HL-60 (cell line): ENCODE measurements at regions not wholly inside any gene's neighbourhood (a gene's known extent, or its start where the extent isn't known, plus 50 kb on each side); places are given as distances from the start of the nearest gene placed in this dataset.

ENCODE experiments used
- DNase-seq, 2 experiments: peaks; one replicate each; pipeline ENCODE4 v3.0.0-alpha.2; 2010 to 2020; ENCODE audit warnings: low read depth in 1 of 2, low spot score in 1 of 2
- H3K27ac ChIP-seq: fragments of 250-450 bp; sonication (Bioruptor Pico); replicated peaks from 2 replicates; pipeline ENCODE4 v1.5.1; 2020; ENCODE audit warnings: mild to moderate bottlenecking, moderate library complexity
- H3K27me3 ChIP-seq: fragments of 250-450 bp; sonication (Bioruptor Pico); 2 replicates; pipeline ENCODE4 v1.5.1; 2021; ENCODE audit warnings: mild to moderate bottlenecking, moderate library complexity; ENCODE audit not compliant: insufficient read depth, poor library complexity, severe bottlenecking
- H3K4me3 ChIP-seq: replicated peaks from 2 replicates; pipeline ENCODE4 v1.5.1; 2011; ENCODE audit warnings: mild to moderate bottlenecking, control low read depth, low read length; ENCODE audit not compliant: insufficient read depth
- GABPA ChIP-seq: IDR thresholded peaks from 2 replicates; pipeline ENCODE4 v1.6.1; 2012; ENCODE audit warnings: low read depth
- POLR2AphosphoS5 ChIP-seq: IDR thresholded peaks from 2 replicates; pipeline ENCODE4 v1.6.1; 2012; ENCODE audit warnings: low read depth
- SPI1 ChIP-seq: IDR thresholded peaks from 2 replicates; pipeline ENCODE4 v1.6.1; 2012; ENCODE audit warnings: low read depth, mild to moderate bottlenecking, borderline replicate concordance
- TF ChIP-seq, protein P1 (sequence below): IDR thresholded peaks from one replicate; pipeline ENCODE4 v1.5.1; 2011; ENCODE audit warnings: low read length, control low read depth, inconsistent platforms; ENCODE audit not compliant: insufficient read depth
- TF ChIP-seq, protein P2 (sequence below): IDR thresholded peaks from 2 replicates; pipeline ENCODE4 v1.6.1; 2012; ENCODE audit warnings: low read depth; ENCODE audit not compliant: insufficient replicate concordance

DNA sequence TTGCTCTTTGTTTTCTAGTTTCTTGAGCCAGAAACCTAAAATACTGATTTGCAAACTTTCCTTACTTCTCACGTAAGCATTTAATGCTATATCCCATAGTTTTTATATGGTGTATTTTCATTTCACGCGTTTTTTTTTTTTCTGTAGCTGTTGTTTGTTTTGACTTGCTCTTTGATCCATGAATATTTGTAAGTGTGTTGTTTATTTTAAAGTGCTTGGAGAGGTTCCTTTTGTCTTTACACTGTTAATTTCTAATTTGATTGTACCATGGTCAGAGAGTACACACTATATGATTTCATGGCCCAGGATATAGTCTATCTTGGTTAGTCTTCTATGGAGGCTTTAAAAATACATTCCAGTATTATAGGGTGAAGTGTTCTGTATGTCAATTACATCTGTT lies 84.8 kb upstream of the RNF217 start:
- TF ChIP-seq SPI1 (no peak), GABPA (no peak), POLR2AphosphoS5 (no peak)
- TF ChIP-seq, protein P1, sequence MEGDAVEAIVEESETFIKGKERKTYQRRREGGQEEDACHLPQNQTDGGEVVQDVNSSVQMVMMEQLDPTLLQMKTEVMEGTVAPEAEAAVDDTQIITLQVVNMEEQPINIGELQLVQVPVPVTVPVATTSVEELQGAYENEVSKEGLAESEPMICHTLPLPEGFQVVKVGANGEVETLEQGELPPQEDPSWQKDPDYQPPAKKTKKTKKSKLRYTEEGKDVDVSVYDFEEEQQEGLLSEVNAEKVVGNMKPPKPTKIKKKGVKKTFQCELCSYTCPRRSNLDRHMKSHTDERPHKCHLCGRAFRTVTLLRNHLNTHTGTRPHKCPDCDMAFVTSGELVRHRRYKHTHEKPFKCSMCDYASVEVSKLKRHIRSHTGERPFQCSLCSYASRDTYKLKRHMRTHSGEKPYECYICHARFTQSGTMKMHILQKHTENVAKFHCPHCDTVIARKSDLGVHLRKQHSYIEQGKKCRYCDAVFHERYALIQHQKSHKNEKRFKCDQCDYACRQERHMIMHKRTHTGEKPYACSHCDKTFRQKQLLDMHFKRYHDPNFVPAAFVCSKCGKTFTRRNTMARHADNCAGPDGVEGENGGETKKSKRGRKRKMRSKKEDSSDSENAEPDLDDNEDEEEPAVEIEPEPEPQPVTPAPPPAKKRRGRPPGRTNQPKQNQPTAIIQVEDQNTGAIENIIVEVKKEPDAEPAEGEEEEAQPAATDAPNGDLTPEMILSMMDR: no peak
- TF ChIP-seq, protein P2, sequence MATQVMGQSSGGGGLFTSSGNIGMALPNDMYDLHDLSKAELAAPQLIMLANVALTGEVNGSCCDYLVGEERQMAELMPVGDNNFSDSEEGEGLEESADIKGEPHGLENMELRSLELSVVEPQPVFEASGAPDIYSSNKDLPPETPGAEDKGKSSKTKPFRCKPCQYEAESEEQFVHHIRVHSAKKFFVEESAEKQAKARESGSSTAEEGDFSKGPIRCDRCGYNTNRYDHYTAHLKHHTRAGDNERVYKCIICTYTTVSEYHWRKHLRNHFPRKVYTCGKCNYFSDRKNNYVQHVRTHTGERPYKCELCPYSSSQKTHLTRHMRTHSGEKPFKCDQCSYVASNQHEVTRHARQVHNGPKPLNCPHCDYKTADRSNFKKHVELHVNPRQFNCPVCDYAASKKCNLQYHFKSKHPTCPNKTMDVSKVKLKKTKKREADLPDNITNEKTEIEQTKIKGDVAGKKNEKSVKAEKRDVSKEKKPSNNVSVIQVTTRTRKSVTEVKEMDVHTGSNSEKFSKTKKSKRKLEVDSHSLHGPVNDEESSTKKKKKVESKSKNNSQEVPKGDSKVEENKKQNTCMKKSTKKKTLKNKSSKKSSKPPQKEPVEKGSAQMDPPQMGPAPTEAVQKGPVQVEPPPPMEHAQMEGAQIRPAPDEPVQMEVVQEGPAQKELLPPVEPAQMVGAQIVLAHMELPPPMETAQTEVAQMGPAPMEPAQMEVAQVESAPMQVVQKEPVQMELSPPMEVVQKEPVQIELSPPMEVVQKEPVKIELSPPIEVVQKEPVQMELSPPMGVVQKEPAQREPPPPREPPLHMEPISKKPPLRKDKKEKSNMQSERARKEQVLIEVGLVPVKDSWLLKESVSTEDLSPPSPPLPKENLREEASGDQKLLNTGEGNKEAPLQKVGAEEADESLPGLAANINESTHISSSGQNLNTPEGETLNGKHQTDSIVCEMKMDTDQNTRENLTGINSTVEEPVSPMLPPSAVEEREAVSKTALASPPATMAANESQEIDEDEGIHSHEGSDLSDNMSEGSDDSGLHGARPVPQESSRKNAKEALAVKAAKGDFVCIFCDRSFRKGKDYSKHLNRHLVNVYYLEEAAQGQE: no peak
- H3K4me3 ChIP-seq: no peak overlapping the region
- H3K27ac ChIP-seq: no peak overlapping the region
- H3K27me3 ChIP-seq: no peaks in the 10 kb centered on the region
- DNase-seq: no peak

DNA sequence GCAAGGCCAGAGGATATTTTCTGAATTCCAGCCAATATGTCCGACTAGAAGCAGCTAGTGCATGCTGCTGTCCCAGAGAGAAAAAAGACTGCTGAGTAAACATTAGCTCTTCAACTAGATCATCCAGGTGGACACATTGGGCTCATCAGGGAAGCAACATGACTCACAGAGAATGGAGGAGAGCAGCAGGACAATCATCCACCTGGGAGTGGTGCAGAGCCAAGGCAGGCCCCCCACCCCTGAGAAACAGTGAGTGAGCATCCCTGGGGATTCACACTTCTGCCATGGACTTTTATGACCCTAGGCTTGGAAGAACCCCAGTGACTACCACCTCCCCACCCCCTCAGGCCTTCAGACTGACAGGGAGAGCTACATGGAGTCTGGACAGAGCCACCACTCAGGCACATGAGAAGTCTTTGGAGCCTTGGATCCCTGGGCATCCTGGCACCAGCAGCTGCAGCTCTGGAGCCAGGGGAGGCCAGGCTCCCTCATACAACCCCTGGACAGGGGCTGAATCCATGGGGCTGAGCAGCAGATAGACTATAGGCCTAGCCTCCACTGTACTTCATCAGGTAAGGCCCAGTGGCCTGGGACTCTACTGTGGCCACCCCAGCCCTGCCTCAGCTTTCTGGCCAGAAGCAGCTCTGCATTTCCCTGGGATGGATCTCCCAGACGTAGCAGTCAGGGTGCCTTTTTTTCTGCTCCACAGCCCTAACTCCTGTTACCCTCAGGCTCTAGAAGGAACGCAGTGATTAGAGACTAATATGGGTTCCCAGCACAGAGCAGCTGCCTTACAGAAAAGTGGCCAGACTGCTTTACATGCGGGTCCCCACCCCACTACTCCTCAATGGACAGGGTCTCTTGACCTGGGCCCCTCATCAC lies 82.9 kb upstream of the RNF217 start:
- no peak for DNase-seq
- no peak overlapping the region for H3K27ac ChIP-seq

DNA sequence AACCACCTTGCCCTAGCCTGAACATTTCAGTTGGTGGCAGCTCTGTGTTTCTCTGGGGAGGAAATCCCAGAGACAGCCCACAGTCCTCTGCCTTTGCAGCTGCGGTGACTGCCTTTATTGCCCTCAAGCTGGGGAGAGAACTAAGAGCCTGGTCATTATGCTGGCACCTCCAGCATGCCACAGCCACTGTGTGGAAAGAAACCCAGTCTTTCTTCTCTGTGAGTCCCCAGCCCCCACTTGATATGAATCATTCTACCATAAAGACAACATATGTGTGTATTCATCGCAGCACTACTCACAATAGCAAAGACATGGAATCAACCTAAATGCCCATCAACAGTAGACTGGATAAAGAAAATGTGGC lies 82.3 kb upstream of the RNF217 start:
- Histone ChIP-seq H3K4me3 (no peak overlapping the region), H3K27ac (no peak overlapping the region), H3K27me3 (no peaks in the 10 kb centered on the region)
- DNase-seq: no peak
- TF ChIP-seq, protein P1: no peak
- TF ChIP-seq, protein P2: no peak
- no peak for TF ChIP-seq POLR2AphosphoS5
- TF ChIP-seq GABPA: no peak
- no peak for TF ChIP-seq SPI1

More for the DNA sequence above, 82.9 kb upstream of the RNF217 start:
- TF ChIP-seq GABPA (no peak), POLR2AphosphoS5 (no peak), SPI1 (no peak)
- TF ChIP-seq, protein P1: no peak
- TF ChIP-seq, protein P2: no peak
- Histone ChIP-seq H3K4me3 (no peak overlapping the region), H3K27me3 (no peaks in the 10 kb centered on the region)
